Cardiac fibroblast (primary cell): ENCODE measurements at regions not wholly inside any gene's neighbourhood (a gene's known extent, or its start where the extent isn't known, plus 50 kb on each side); places are given as distances from the start of the nearest gene placed in this dataset.
A peak's percentile ranks its signal among the peaks of the same experiment; 100 is the strongest.

Experiments
- DNase-seq, 2 donors: peaks; one replicate each; pipeline versions ENCODE4 v3.0.0 to v3.0.0-alpha.2; 2010; ENCODE audit warnings: low read depth in 2 of 2
- H3K4me3 ChIP-seq, 2 donors: replicated peaks in 1 of 2; 1 replicate in 1 of 2; 2 replicates in 1 of 2; pipeline ENCODE4 v1.5.1; 2011; ENCODE audit warnings: low read depth in 2 of 2, low read length in 2 of 2, mild to moderate bottlenecking in 2 of 2, moderate library complexity in 1 of 2
- TF ChIP-seq, protein P1 (sequence below): IDR thresholded peaks from one replicate; pipeline ENCODE4 v1.5.1; 2011; ENCODE audit warnings: low read depth, mild to moderate bottlenecking, low read length, inconsistent platforms

DNA sequence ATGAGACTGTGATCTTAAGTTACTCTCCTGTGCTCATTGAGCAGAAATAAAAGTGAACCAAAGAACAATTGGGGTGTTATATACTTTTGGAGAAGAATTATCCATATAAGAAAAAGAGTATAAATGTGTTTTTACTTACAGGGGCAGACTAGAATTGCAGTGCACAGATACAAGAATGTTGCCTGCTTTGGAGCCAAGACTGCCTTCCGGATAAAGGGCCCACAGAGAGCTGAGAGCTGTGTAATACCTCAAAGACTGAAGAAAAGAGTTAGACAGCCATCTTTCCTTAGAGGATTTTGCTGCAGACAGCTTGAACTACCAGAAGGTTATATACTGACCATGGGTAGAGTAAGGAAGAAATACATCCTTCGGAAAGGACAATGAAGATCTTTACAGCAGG is 1235.5 kb upstream of the CITED2 start:
- H3K4me3 ChIP-seq: no peak overlapping the region
- DNase-seq: peak in 1 of 2 donors; percentile 51
- TF ChIP-seq, protein P1, sequence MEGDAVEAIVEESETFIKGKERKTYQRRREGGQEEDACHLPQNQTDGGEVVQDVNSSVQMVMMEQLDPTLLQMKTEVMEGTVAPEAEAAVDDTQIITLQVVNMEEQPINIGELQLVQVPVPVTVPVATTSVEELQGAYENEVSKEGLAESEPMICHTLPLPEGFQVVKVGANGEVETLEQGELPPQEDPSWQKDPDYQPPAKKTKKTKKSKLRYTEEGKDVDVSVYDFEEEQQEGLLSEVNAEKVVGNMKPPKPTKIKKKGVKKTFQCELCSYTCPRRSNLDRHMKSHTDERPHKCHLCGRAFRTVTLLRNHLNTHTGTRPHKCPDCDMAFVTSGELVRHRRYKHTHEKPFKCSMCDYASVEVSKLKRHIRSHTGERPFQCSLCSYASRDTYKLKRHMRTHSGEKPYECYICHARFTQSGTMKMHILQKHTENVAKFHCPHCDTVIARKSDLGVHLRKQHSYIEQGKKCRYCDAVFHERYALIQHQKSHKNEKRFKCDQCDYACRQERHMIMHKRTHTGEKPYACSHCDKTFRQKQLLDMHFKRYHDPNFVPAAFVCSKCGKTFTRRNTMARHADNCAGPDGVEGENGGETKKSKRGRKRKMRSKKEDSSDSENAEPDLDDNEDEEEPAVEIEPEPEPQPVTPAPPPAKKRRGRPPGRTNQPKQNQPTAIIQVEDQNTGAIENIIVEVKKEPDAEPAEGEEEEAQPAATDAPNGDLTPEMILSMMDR: no peak

DNA sequence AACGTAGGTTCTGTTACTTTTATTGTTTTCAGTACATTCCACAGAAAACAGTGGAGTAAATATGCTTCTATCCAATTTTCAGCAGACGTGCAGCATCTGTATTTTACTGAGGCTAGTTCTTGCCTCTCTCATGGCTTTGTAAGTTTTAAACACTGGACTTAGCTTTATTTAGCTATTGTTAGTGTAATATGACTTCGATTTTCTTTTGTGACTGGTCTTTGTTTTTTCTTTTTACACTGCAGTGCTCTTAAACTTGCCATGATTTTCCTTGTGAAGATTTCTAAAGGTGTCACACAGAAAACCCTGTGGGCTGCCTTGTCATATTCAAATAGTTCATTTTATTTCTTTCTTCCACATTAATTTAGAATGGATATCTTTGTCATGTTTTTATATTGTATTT is 1234.9 kb upstream of the CITED2 start:
- no peak overlapping the region for H3K4me3 ChIP-seq
- TF ChIP-seq, protein P1: no peak
- DNase-seq: no peak

DNA sequence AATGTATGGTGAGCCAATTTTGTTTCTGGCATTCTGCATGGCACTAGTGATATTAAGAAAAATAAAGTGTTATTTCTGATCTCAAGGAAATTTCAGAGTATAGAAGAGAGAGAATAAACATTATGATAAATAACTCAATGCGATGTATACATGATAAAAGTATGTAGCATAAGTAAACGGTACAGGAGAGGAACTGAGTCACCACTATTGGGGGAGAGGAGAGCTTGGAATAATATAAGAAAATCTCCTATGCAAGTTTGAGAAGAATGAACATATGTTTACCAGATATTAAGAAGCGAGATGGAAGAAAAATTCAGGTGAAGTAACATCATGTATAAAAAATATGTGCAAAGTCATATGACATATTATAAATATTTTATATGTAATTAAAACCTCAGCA is 1230.3 kb upstream of the CITED2 start:
- TF ChIP-seq, protein P1: no peak
- no peak overlapping the region for H3K4me3 ChIP-seq
- DNase-seq: no peak

DNA sequence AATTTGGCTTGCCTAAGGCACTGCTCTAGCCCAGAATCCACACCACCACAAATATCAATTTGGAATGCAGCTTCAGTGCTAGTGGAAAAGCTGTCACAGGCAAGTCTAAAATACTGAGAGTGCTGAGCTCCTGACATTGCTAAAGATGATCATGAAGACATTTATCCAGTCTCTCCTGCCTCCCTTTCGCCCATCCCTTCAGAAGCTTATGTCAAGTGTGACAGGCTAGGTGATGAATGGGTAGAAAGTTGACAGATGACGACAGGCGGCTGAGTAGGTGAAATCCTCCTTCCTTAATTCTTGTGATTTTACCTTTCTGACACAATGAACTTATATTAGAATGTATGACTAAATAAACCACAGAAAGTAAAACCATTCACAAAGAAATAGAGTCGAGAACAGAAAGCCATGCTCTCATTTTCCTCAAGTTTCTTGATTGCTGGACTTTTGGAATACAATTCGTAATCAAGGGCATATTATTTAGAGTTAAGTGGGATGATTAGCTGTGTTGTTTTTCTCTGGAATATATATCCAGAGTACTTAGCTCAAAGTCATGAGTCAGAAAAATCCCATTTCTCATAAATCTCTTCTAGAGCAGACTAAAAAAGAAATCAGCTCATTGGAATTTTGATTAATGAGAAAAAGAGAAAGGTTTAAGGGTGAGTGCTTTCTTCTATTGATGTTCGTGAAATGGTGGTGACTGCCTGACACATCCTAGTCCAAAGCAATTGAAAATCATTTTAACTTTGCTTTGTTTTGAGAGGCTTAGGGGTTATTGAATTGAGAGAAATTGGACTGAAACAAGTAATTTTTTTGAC is 1228.2 kb upstream of the CITED2 start:
- TF ChIP-seq, protein P1: no peak
- no peak overlapping the region for H3K4me3 ChIP-seq
- DNase-seq: no peak

DNA sequence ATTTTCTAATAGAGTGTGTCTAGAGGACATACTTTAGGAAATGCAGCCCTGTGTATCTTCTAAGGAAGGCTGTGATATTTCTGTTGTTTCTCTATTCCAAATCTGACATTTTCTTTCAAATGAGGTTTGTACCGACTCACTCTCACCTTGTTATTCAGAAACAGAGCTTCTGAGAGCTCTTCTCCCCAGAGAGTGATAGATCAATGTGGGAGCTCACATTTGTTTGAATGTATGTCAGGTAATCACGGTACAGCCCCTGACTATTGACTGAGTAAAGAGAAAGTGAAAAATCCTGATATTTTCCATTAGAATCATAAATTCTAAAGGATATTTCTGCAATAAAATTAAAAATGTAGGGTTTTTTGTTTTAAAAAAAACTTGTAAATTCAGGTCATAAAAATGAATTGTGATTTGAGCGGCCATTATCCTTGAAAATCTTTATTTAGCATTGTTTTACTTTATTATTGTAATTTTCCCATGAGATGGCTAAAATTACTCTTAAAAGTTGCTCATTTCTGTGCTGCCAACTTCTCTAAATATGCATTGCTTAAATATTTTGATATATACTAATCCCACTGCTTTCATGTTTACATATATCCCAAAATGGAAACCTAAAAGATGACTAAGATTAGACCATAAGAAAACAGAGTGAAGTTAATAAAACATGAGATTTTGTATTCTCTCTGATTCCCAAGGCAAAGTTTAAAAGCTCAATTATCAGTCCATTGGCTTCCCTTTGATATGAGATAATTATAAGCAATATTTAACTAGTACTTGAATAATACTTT is 1226.8 kb upstream of the CITED2 start:
- peak in 1 of 2 donors; percentile 61 for DNase-seq
- no peak overlapping the region for H3K4me3 ChIP-seq
- TF ChIP-seq, protein P1: no peak

DNA sequence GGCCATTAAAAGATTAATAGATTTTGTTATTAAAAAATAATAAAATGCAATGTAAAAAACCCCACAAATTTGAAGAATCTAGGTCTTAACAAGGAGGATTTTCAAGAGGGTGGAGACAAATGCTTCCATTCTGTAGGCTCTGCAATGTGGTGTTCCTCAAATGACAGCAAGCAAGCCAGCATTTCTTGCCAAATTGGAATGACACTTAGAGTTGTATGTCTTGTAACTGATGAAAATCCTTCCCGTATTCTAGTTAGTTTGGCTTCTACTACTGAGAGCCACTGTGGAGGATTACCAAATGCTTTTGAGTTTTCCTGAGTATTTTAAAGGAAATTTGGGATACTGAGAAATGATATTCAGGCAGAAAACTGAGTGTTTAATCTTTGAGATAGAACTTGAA is 1225.5 kb upstream of the CITED2 start:
- no peak overlapping the region for H3K4me3 ChIP-seq
- peak in 1 of 2 donors; percentile 24 for DNase-seq
- TF ChIP-seq, protein P1: no peak
